ENCODE measurements at regions not wholly inside any gene's neighbourhood (a gene's known extent, or its start where the extent isn't known, plus 50 kb on each side); places are given as distances from the start of the nearest gene placed in this dataset.

DNA sequence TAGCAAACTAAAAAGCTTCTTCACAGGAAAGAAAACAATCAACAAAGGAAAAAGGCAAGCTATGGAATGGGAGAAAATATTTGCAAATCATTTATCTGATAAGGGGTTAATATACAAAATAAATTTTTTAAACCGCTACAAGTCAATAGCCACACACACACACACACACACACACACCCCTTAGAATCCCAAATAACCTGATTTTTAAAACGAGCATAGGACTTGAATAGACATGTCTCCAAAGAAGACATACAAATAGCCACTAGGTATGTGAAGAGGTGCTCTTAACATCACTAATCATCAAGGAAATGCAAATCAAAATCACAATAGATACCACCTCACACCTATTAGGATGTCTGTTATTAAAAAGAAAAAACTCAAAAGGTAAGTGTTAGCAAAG is 187.7 kb downstream of the TRIM27 start:
- no peak for DNase-seq (ENCODE audit: low read depth in 2 of 2)

- DNase-seq (ENCODE audit: low read depth in 2 of 2), result no peak
Observed at GRCh38 chr6:28737750-28738395, 185.9 kb downstream of the TRIM27 start.

- no peak for DNase-seq (ENCODE audit: low read depth in 2 of 2)
Observed at GRCh38 chr6:28738396-28738765, 185.4 kb downstream of the TRIM27 start.

DNA sequence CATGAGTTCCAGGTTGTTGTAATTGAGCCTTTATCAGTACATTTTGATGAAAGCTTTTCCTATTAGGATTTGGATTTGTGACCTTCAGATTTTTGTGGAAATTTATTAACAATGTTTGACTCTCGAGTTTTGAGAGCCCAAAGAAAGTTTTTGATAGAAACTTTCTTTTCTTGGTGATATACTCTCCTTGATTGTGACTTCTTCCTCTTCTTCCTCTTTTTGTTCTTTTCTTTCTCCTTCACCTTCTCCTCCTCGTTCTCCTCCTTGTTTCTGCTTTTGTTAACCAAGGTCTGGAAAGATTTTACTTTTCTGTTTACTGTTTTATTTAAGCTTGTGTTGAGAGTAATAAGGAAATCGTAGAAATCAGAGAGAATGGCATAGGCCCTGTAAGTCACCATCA is 182.4 kb downstream of the TRIM27 start:
- no peak for DNase-seq (ENCODE audit: low read depth in 2 of 2)

GRCh38 chr6:28742668-28743270 is 181.0 kb downstream of the TRIM27 start:
- no peak for DNase-seq (ENCODE audit: low read depth in 2 of 2)

DNA sequence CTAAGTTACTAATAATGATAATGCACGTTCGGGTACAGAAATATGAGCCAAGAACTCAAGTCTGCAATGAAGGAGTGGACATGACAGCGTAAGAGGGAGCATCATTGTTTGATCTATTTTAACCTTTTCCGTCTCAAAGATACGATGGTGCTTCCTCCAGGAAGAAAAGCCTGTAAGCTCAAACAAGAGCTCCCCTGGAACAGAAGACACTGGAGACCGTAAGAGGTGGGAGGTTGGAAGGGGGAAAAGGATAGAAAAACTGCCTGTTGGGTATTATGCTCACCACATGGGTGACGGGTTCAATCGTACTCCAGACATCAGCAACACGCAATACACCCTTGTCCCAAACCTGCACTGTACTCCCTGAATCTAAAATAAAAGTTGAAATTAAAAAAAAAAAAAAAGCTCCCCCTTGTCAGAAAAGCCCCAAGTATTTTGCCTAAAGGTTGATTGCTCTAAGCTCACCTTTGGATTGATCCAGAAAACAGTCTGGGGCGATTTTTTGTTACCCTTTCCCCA is 180.5 kb downstream of the TRIM27 start:
- no peak for DNase-seq (ENCODE audit: low read depth in 2 of 2)

GRCh38 chr6:28747083-28747630 is 176.6 kb downstream of the TRIM27 start:
- DNase-seq (ENCODE audit: low read depth in 2 of 2), result no peak

- no peak for DNase-seq (ENCODE audit: low read depth in 2 of 2)
Observed at GRCh38 chr6:28747631-28748157, 176.1 kb downstream of the TRIM27 start.

DNA sequence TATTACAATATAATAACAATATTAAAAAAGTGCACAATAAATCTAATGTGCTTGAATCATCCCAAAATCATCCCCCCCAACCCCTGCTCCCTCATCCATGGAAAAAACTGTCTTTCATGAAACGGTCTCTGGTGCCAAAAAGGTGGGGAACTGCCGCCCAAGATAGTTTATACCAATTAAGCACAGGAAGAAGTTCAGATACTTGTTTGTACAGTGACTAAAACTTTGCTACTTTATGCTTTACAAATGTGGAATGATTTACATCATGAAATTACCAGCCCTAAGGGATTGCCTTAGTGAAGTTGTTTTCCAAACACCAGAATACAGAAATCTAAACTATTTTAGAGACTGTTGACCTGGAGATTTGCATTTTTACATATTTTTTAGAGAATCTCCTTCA is 175.6 kb downstream of the TRIM27 start:
- DNase-seq (ENCODE audit: low read depth in 2 of 2), result no peak

DNA sequence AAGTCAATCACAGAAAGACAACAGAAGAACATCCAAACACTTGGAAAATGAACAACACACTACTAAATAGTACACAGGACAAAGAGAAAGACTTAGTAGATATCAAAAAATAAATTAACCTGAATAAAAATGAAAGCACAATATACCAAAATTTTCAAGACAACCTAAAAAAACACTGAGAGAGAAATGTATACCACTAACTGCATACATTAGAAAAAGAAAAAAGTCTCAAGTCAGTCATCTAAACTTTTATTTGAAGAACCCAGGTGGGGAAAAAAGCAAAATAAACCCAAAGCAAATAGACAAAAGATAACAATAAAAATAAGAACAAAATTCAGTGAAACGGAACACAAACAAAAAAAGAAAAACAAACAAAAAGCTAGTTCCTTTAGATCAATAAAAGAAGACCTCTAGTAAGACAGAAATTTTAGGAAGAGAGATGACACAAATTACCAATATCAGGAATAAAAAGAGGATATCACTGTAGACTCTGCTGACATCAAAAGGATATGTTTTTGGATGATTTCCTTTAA is 172.8 kb downstream of the TRIM27 start:
- DNase-seq (ENCODE audit: low read depth in 2 of 2), result no peak

GRCh38 chr6:28751514-28751913 is 172.3 kb downstream of the TRIM27 start:
- DNase-seq (ENCODE audit: low read depth in 2 of 2), result no peak

- no peak for DNase-seq (ENCODE audit: low read depth in 2 of 2)
Observed at GRCh38 chr6:28751963-28752350, 171.8 kb downstream of the TRIM27 start.

- DNase-seq (ENCODE audit: low read depth in 2 of 2), result no peak
Observed at GRCh38 chr6:28757429-28758045, 166.2 kb downstream of the TRIM27 start.

DNA sequence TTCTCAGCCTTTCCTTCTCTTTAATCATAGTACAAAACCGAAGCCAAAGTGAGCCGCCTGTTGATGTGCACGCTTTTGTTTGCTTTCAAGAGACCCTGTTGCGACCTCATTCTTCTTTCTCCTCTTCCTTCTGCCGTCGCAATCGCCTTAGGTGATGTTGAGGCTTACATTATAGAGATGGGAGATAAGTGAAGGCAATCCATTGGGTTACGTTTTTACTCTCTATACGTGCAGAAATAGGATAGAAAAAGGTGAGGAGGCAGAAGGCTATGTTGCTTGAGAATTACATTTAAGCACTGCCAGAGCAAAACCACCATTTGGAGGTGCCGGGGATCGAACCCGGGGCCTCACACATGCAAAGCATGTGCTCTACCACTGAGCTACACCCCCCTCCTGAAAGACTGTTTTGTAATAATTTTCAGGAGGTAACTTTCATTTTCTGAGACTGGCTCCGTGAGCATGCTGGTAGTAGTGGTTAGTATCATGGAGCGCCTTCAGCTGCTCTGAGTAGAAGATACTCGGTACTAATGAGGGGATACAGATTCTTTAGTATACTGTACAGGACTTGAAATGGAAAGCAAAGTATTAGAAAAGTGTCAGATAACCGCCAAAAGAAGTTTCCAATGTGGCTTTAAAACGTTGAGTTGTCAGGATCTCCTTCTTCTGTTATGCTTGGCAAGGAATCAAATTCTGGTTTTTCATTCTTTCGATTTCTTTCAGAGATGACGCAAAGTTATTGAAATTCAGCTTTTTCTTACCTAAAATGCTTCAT is 165.6 kb downstream of the TRIM27 start:
- no peak for DNase-seq (ENCODE audit: low read depth in 2 of 2)

DNA sequence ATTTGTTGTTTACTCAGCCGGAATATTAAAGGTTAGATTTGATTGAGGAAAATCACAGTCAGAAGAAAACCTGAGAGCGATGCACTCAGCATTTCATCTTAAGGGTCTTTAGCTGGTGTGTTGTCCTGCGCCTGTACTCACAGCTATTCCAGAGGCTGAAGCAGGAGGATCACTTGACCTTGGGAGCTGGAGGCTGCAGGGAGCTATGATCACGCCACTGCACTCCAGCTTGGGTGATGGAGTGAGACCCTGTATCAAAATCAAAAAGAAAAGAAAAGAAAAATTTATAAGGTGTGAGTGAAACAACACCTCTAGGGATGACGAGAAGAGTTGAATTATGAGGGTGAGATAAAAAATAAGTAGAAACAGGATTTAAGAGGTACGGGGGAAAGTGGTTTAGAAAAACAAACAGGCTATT is 165.0 kb downstream of the TRIM27 start:
- no peak for DNase-seq (ENCODE audit: low read depth in 2 of 2)

- DNase-seq (ENCODE audit: low read depth in 2 of 2), result no peak
Observed at GRCh38 chr6:28764014-28764723, 159.6 kb downstream of the TRIM27 start.

- DNase-seq (ENCODE audit: low read depth in 2 of 2), result no peak
Observed at GRCh38 chr6:28764761-28765282, 159.0 kb downstream of the TRIM27 start.

- DNase-seq (ENCODE audit: low read depth in 2 of 2), result no peak
Observed at GRCh38 chr6:28765978-28766351, 157.8 kb downstream of the TRIM27 start.

DNA sequence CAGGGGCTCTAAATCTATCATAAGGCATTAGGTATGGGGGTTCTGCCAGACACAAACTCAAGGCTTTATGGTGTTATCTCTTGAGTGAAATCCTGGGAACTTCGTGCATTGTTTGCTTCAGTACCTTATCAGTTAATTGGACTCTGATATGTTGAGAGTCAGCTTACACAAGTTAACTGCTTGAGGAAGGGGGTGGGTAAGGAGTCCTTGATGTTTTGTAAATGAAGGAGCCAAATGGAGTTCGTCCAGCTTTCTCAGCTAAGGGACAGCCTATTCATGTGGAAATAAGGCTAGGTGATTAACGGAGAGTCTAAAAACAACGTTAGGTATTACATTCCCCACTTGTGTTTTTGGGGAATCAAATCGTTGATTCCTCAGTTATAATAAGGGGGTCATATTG is 157.4 kb downstream of the TRIM27 start:
- no peak for DNase-seq (ENCODE audit: low read depth in 2 of 2)

GRCh38 chr6:28767133-28767532 is 156.7 kb downstream of the TRIM27 start:
- DNase-seq (ENCODE audit: low read depth in 2 of 2), result no peak

- no peak for DNase-seq (ENCODE audit: low read depth in 2 of 2)
Observed at GRCh38 chr6:28767691-28768090, 156.1 kb downstream of the TRIM27 start.
